Liver (tissue), 8 donors: ENCODE measurements at regions not wholly inside any gene's neighbourhood (a gene's known extent, or its start where the extent isn't known, plus 50 kb on each side); places are given as distances from the start of the nearest gene placed in this dataset.

Experiments
- DNase-seq: peaks from one replicate; pipeline ENCODE4 v3.0.0-alpha.2; 2017; ENCODE audit warnings: low spot score
- H3K27ac ChIP-seq, 2 donors: one replicate each; pipeline ENCODE4 v1.7.0; 2013; ENCODE audit warnings: inconsistent platforms in 2 of 2, low read length in 2 of 2, control low read depth in 1 of 2, low read depth in 1 of 2, mild to moderate bottlenecking in 1 of 2
- H3K27me3 ChIP-seq, 4 donors: one replicate each; pipeline versions ENCODE4 v1.6.1 to v1.7.0; 2013; ENCODE audit warnings: low read length in 3 of 4, inconsistent platforms in 1 of 4, mild to moderate bottlenecking in 1 of 4, moderate library complexity in 1 of 4; ENCODE audit not compliant: control insufficient read depth in 4 of 4, insufficient read depth in 4 of 4
- H3K36me3 ChIP-seq, 4 donors: one replicate each; pipeline versions ENCODE4 v1.6.1 to v1.7.0; 2013; ENCODE audit warnings: low read length in 3 of 4, mild to moderate bottlenecking in 3 of 4, low read depth in 1 of 4, moderate library complexity in 1 of 4; ENCODE audit not compliant: control insufficient read depth in 4 of 4, insufficient read depth in 3 of 4
- H3K4me1 ChIP-seq, 4 donors: one replicate each; pipeline versions ENCODE4 v1.6.1 to v1.7.0; 2013; ENCODE audit warnings: low read length in 3 of 4, mild to moderate bottlenecking in 3 of 4, moderate library complexity in 1 of 4; ENCODE audit not compliant: control insufficient read depth in 4 of 4, insufficient read depth in 4 of 4
- H3K4me3 ChIP-seq, 3 donors: one replicate each; pipeline versions ENCODE4 v1.6.1 to v1.7.0; 2013; ENCODE audit warnings: low read length in 3 of 3, control low read depth in 1 of 3, low read depth in 1 of 3, mild to moderate bottlenecking in 1 of 3
- H3K9ac ChIP-seq, 2 donors: one replicate each; pipeline ENCODE4 v1.7.0; 2013; ENCODE audit warnings: low read length in 2 of 2, mild to moderate bottlenecking in 2 of 2, moderate library complexity in 2 of 2, control low read depth in 1 of 2, low read depth in 1 of 2
- H3K9me3 ChIP-seq, 4 donors: one replicate each; pipeline versions ENCODE4 v1.6.1 to v1.7.0; 2013; ENCODE audit warnings: low read length in 3 of 4; ENCODE audit not compliant: control insufficient read depth in 4 of 4
- ATF3 ChIP-seq: IDR thresholded peaks from 2 replicates; pipeline ENCODE4 v1.6.1; 2016; ENCODE audit warnings: antibody characterized with exemption
- CTCF ChIP-seq: fragments of 150-350 bp; IDR thresholded peaks from 2 replicates; pipeline ENCODE4 v1.5.1; 2017; ENCODE audit warnings: improper control_type of control experiment, low read depth, low read length; ENCODE audit not compliant: missing input control
- EGR1 ChIP-seq, 2 donors: IDR thresholded peaks; 2 replicates each; pipeline ENCODE4 v1.6.1; 2016 to 2018; ENCODE audit warnings: antibody characterized with exemption in 2 of 2, low read depth in 2 of 2
- FOXA1 ChIP-seq: IDR thresholded peaks from 2 replicates; pipeline ENCODE4 v1.6.1; 2016; ENCODE audit warnings: antibody characterized with exemption
- FOXA2 ChIP-seq: IDR thresholded peaks from 2 replicates; pipeline ENCODE4 v1.6.1; 2016; ENCODE audit warnings: antibody characterized with exemption
- GABPA ChIP-seq, 2 donors: IDR thresholded peaks in 1 of 2; conservative IDR thresholded peaks in 1 of 2; 2 replicates each; pipeline ENCODE4 v1.6.1; 2016; ENCODE audit warnings: antibody characterized with exemption in 2 of 2, mild to moderate bottlenecking in 1 of 2, moderate library complexity in 1 of 2
- HNF4A ChIP-seq, 2 donors: conservative IDR thresholded peaks; 2 replicates each; pipeline ENCODE4 v1.6.1; 2016; ENCODE audit warnings: antibody characterized with exemption in 2 of 2, mild to moderate bottlenecking in 2 of 2
- HNF4G ChIP-seq: IDR thresholded peaks from 2 replicates; pipeline ENCODE4 v1.6.1; 2016; ENCODE audit warnings: antibody characterized with exemption
- JUND ChIP-seq, 2 donors: IDR thresholded peaks; 2 replicates each; pipeline ENCODE4 v1.6.1; 2016; ENCODE audit warnings: antibody characterized with exemption in 2 of 2
- MAX ChIP-seq: IDR thresholded peaks from 2 replicates; pipeline ENCODE4 v1.6.1; 2016; ENCODE audit warnings: antibody characterized with exemption
- NR2F2 ChIP-seq: IDR thresholded peaks from 2 replicates; pipeline ENCODE4 v1.6.1; 2016; ENCODE audit warnings: antibody characterized with exemption
- REST ChIP-seq: IDR thresholded peaks from 2 replicates; pipeline ENCODE4 v1.6.1; 2016; ENCODE audit warnings: antibody characterized with exemption, mild to moderate bottlenecking
- RXRA ChIP-seq, 2 donors: IDR thresholded peaks; 2 replicates each; pipeline ENCODE4 v1.6.1; 2017 to 2018; ENCODE audit warnings: antibody characterized with exemption in 2 of 2, mild to moderate bottlenecking in 1 of 2
- SP1 ChIP-seq: IDR thresholded peaks from 2 replicates; pipeline ENCODE4 v1.6.1; 2018; ENCODE audit warnings: antibody characterized with exemption, mild to moderate bottlenecking
- TAF1 ChIP-seq: conservative IDR thresholded peaks from 2 replicates; pipeline ENCODE4 v1.6.1; 2016; ENCODE audit warnings: antibody characterized with exemption, mild to moderate bottlenecking
- YY1 ChIP-seq: IDR thresholded peaks from 2 replicates; pipeline ENCODE4 v1.6.1; 2016; ENCODE audit warnings: antibody characterized with exemption, mild to moderate bottlenecking
- ZBTB33 ChIP-seq: IDR thresholded peaks from 2 replicates; pipeline ENCODE4 v1.6.1; 2016; ENCODE audit warnings: antibody characterized with exemption
- WGBS: extraction: QIAGEN DNeasy Blood & Tissue Kit; methylation state at CpG from one replicate; pipeline ENCODE4 v1.1.7; 2013; 5-methylcytosine and 5-hydroxymethylcytosine counted together
- donor health status: healthy.
- donor health status: healthy.
- donor health status: healthy.
- donor health status: healthy.
- donor health status: healthy.

- TF ChIP-seq TAF1 (no peak), YY1 (no peak), NR2F2 (no peak), CTCF (no peak), ZBTB33 (no peak), FOXA2 (no peak), GABPA (IDR thresholded peaks at IDR 0.05 in 1 of 2, conservative IDR thresholded peaks at IDR 0.05 in 1 of 2) (no peak), RXRA (IDR thresholded peaks at IDR 0.05) (no peak), MAX (no peak), JUND (IDR thresholded peaks at IDR 0.05) (no peak), REST (no peak), EGR1 (IDR thresholded peaks at IDR 0.05; ENCODE audit: low read depth in 2 of 2) (no peak), HNF4A (conservative IDR thresholded peaks at IDR 0.05) (no peak), FOXA1 (no peak), SP1 (no peak), HNF4G (no peak)
- Histone ChIP-seq H3K36me3 (no peaks in the 10 kb centered on the region), H3K27me3 (no peaks in the 10 kb centered on the region), H3K9me3 (no peaks in the 10 kb centered on the region), H3K4me1 (no peaks in the 10 kb centered on the region), H3K27ac (no peak overlapping the region), H3K4me3 (no peak overlapping the region), H3K9ac (no peak overlapping the region)
- 66% methylated on average over 3 of the region's 3 CpGs for WGBS
- no peak for DNase-seq
Observed at GRCh38 chr19:27929399-27929798, 1283.6 kb downstream of the UQCRFS1 start.

- H3K27ac ChIP-seq = no peak overlapping the region
- DNase-seq = no peak
- no peaks in the 10 kb centered on the region for H3K9me3 ChIP-seq
- no peak overlapping the region for H3K4me3 ChIP-seq
- no peaks in the 10 kb centered on the region for H3K27me3 ChIP-seq
- H3K36me3 ChIP-seq = no peaks in the 10 kb centered on the region
- 67% methylated on average over 2 of the region's 2 CpGs for WGBS
- H3K9ac ChIP-seq = no peak overlapping the region
- no peaks in the 10 kb centered on the region for H3K4me1 ChIP-seq
- TF ChIP-seq TAF1 (no peak), RXRA (IDR thresholded peaks at IDR 0.05) (no peak), REST (no peak), ZBTB33 (no peak), ATF3 (no peak), FOXA1 (no peak), JUND (IDR thresholded peaks at IDR 0.05) (no peak), MAX (no peak), SP1 (no peak), EGR1 (IDR thresholded peaks at IDR 0.05; ENCODE audit: low read depth in 2 of 2) (no peak), HNF4A (conservative IDR thresholded peaks at IDR 0.05) (no peak), FOXA2 (no peak), YY1 (no peak), HNF4G (no peak), GABPA (IDR thresholded peaks at IDR 0.05 in 1 of 2, conservative IDR thresholded peaks at IDR 0.05 in 1 of 2) (no peak), NR2F2 (no peak)
Observed at GRCh38 chr19:27925202-27925601, 1287.7 kb downstream of the UQCRFS1 start.
